Esophagus squamous epithelium (tissue), 4 donors: ENCODE measurements at regions not wholly inside any gene's neighbourhood (a gene's known extent, or its start where the extent isn't known, plus 50 kb on each side); places are given as distances from the start of the nearest gene placed in this dataset.

Experiments
- CTCF ChIP-seq, 6 experiments: fragments of 450-650 bp in 4 of 6; fragments of 200-600 bp in 2 of 6; sonication (generic) in 2 of 6; IDR thresholded peaks; one replicate each; pipeline ENCODE4 v1.5.1; 2016 to 2019; ENCODE audit warnings: antibody characterized with exemption in 6 of 6, mild to moderate bottlenecking in 4 of 6, moderate library complexity in 4 of 6
- POLR2A ChIP-seq, 4 donors: fragments of 450-650 bp; IDR thresholded peaks; one replicate each; pipeline ENCODE4 v1.6.1; 2017; ENCODE audit warnings: antibody characterized with exemption in 4 of 4, mild to moderate bottlenecking in 4 of 4, moderate library complexity in 3 of 4

GRCh38 chr17:77771587-77771986 is 186.9 kb upstream of the TNRC6C start:
- no peak for TF ChIP-seq CTCF (IDR thresholded peaks at IDR 0.05)
- no peak for TF ChIP-seq POLR2A (IDR thresholded peaks at IDR 0.05)
